ENCODE measurements at regions not wholly inside any gene's neighbourhood (a gene's known extent, or its start where the extent isn't known, plus 50 kb on each side); places are given as distances from the start of the nearest gene placed in this dataset.

DNA sequence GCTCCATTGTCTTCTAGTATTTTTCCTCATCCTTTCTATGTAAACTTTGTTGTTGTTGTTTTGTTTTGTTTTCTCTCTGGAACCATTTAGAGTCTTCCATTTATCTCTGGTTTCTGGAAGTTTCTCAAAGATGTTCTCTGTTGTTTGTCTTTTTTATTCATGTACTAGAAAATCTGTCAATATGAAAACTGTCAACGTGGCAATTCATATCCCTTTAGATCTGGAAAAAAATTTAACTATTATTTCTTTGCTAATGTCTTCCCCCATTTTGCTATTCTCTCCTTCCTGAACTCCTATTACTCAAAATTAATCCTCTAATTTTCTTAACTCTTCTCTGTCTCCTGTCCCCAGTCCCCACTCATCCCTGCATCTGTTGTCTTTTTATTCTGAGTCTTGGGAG lies 55.9 kb upstream of the LRRN2 start:
- TF ChIP-seq, protein P1, sequence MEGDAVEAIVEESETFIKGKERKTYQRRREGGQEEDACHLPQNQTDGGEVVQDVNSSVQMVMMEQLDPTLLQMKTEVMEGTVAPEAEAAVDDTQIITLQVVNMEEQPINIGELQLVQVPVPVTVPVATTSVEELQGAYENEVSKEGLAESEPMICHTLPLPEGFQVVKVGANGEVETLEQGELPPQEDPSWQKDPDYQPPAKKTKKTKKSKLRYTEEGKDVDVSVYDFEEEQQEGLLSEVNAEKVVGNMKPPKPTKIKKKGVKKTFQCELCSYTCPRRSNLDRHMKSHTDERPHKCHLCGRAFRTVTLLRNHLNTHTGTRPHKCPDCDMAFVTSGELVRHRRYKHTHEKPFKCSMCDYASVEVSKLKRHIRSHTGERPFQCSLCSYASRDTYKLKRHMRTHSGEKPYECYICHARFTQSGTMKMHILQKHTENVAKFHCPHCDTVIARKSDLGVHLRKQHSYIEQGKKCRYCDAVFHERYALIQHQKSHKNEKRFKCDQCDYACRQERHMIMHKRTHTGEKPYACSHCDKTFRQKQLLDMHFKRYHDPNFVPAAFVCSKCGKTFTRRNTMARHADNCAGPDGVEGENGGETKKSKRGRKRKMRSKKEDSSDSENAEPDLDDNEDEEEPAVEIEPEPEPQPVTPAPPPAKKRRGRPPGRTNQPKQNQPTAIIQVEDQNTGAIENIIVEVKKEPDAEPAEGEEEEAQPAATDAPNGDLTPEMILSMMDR (IDR thresholded peaks at IDR 0.05; ENCODE audit: insufficient read depth in 1 of 2, low read depth in 1 of 2, low read length in 1 of 2, severe bottlenecking in 1 of 2, unreplicated experiment in 1 of 2) = no peak
- ChIA-PET CTCF (no interaction called here), POLR2A (no interaction called here)
- BruUV-seq (replicated peaks) = no TSS peak
- H3K36me3 ChIP-seq (ENCODE audit: control insufficient read depth, insufficient read depth, low read length) = no peaks in the 10 kb centered on the region
- intact Hi-C loops (cut with micrococcal nuclease; ENCODE audit: unreplicated experiment) = no loop called here
- peaks cover 19% of the 10 kb centered on the region for H3K9me3 ChIP-seq
- H3K4me1 ChIP-seq = no peaks in the 10 kb centered on the region
- H3K27ac Mint-ChIP-seq (ENCODE audit: unreplicated experiment) = no peak overlapping the region
- H3K36me3 Mint-ChIP-seq (ENCODE audit: insufficient read depth, unreplicated experiment) = no peaks in the 10 kb centered on the region
- DNase-seq = no peak
- no peaks in the 10 kb centered on the region; the same call in 1 of the 2 replicates for H3K27me3 ChIP-seq (replicated peaks; ENCODE audit: control insufficient read depth, insufficient read depth, low read length)
- no peaks in the 10 kb centered on the region for H3K9me3 Mint-ChIP-seq (ENCODE audit: unreplicated experiment)
- H3K4me1 Mint-ChIP-seq (ENCODE audit: low read depth, unreplicated experiment) = no peaks in the 10 kb centered on the region
- H3K27me3 Mint-ChIP-seq (ENCODE audit: insufficient read depth, unreplicated experiment) = peaks cover 24% of the 10 kb centered on the region
- H3K4me3 ChIP-seq (ENCODE audit: low read depth, low read length) = no peak overlapping the region
- no peak overlapping the region for H3K4me3 Mint-ChIP-seq (ENCODE audit: unreplicated experiment)

DNA sequence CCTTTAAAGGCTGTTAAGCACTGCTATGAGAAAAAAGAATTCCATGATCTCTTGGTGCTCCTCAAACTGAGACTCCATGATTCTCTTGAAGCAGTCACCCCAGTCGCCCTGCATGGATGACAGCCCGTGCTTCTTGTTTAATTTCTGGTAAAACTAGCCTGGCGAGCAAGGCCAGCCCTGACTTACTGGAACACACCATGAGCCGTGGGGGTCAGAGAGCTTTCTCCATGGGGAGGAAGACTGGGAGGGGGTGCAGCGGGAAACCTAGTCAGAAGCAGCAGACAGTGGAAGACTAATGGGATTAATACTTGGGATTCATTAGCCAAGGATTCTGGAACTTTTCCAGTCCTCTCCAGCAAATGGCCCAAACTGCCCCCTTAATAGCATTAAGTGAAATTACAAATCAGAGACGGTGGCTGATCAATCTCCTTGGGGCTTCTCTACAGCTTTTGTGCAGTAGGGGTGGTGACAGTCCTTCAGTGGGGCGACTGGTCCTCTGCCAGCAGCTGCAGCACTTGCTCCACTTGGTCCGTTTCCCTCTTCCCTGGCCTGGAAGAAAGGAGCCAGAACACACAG lies 57.2 kb upstream of the LRRN2 start:
- DNase-seq = no peak
- no peaks in the 10 kb centered on the region for H3K4me1 Mint-ChIP-seq (ENCODE audit: low read depth, unreplicated experiment)
- ChIA-PET POLR2A (no interaction called here), CTCF (no interaction called here)
- BruUV-seq (replicated peaks) = no TSS peak
- Histone ChIP-seq H3K9me3 (peaks cover 19% of the 10 kb centered on the region), H3K36me3 (ENCODE audit: control insufficient read depth, insufficient read depth, low read length) (no peaks in the 10 kb centered on the region), H3K4me1 (no peaks in the 10 kb centered on the region), H3K27me3 (replicated peaks; ENCODE audit: control insufficient read depth, insufficient read depth, low read length) (no peaks in the 10 kb centered on the region), H3K4me3 (ENCODE audit: low read depth, low read length) (no peak overlapping the region)
- intact Hi-C loops (cut with micrococcal nuclease; ENCODE audit: unreplicated experiment) = no loop called here
- H3K36me3 Mint-ChIP-seq (ENCODE audit: insufficient read depth, unreplicated experiment) = no peaks in the 10 kb centered on the region
- no peak overlapping the region for H3K4me3 Mint-ChIP-seq (ENCODE audit: unreplicated experiment)
- peaks cover 17% of the 10 kb centered on the region for H3K27me3 Mint-ChIP-seq (ENCODE audit: insufficient read depth, unreplicated experiment)
- H3K27ac Mint-ChIP-seq (ENCODE audit: unreplicated experiment) = no peak overlapping the region
- no peaks in the 10 kb centered on the region for H3K9me3 Mint-ChIP-seq (ENCODE audit: unreplicated experiment)
- TF ChIP-seq, protein P1 (IDR thresholded peaks at IDR 0.05; ENCODE audit: insufficient read depth in 1 of 2, low read depth in 1 of 2, low read length in 1 of 2, severe bottlenecking in 1 of 2, unreplicated experiment in 1 of 2) = no peak

DNA sequence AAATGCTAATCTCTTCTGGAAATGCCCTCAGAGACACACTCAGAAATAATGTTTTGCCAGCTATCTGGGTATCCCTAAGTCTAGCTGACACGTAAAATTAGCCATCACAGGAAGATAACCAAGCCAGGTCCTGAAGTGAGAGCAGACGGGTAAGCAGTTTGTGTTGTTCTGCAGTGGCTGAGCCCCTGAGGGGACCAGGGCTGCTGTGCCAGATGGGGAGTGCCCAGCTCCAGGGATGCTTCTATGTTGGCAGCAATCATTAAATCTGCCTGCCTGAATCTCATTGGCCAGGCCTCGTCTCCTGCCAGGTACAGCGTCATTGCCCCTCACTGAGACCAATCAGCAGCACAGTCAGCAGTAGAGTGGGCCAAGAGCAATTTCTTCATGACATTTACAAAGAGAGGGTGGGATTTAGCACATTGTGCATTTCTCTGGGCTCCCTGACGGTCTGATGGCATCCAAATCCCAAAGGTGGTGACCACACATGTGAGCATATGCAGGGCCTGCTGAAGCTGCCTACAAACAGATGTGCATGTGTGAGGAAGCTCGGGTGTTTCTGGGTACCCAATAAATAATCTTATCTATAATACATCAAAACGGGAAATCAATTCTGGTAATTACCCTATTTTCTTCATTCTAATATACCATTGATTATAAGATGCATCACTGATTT lies 58.7 kb upstream of the LRRN2 start:
- Histone ChIP-seq H3K9me3 (peaks cover 8% of the 10 kb centered on the region; the same call in 1 of the 2 replicates), H3K36me3 (ENCODE audit: control insufficient read depth, insufficient read depth, low read length) (no peaks in the 10 kb centered on the region), H3K4me1 (no peaks in the 10 kb centered on the region), H3K27me3 (replicated peaks; ENCODE audit: control insufficient read depth, insufficient read depth, low read length) (no peaks in the 10 kb centered on the region), H3K4me3 (ENCODE audit: low read depth, low read length) (no peak overlapping the region)
- BruUV-seq (replicated peaks) = no TSS peak
- TF ChIP-seq, protein P1 (IDR thresholded peaks at IDR 0.05; ENCODE audit: insufficient read depth in 1 of 2, low read depth in 1 of 2, low read length in 1 of 2, severe bottlenecking in 1 of 2, unreplicated experiment in 1 of 2) = no peak
- H3K27me3 Mint-ChIP-seq (ENCODE audit: insufficient read depth, unreplicated experiment) = peaks cover 15% of the 10 kb centered on the region
- intact Hi-C loops (cut with micrococcal nuclease; ENCODE audit: unreplicated experiment) = no loop called here
- no peak overlapping the region for H3K27ac Mint-ChIP-seq (ENCODE audit: unreplicated experiment)
- no peak overlapping the region for H3K4me3 Mint-ChIP-seq (ENCODE audit: unreplicated experiment)
- ChIA-PET CTCF (no interaction called here), POLR2A (no interaction called here)
- H3K9me3 Mint-ChIP-seq (ENCODE audit: unreplicated experiment) = no peaks in the 10 kb centered on the region
- DNase-seq = no peak
- no peaks in the 10 kb centered on the region for H3K36me3 Mint-ChIP-seq (ENCODE audit: insufficient read depth, unreplicated experiment)
- no peaks in the 10 kb centered on the region for H3K4me1 Mint-ChIP-seq (ENCODE audit: low read depth, unreplicated experiment)
